ENCODE measurements at regions not wholly inside any gene's neighbourhood (a gene's known extent, or its start where the extent isn't known, plus 50 kb on each side); places are given as distances from the start of the nearest gene placed in this dataset.

- Mint-ChIP-seq H3K27ac (ENCODE audit: unreplicated experiment) (no peak overlapping the region), H3K9me3 (ENCODE audit: low read depth, unreplicated experiment) (no peaks in the 10 kb centered on the region), H3K27me3 (ENCODE audit: unreplicated experiment) (peaks cover 85% of the 10 kb centered on the region), H3K4me1 (ENCODE audit: low read depth, unreplicated experiment) (no peaks in the 10 kb centered on the region), H3K4me3 (ENCODE audit: low read depth, unreplicated experiment) (no peak overlapping the region), H3K36me3 (ENCODE audit: insufficient read depth, unreplicated experiment) (no peaks in the 10 kb centered on the region)
- no TSS peak for BruUV-seq (replicated peaks)
- TF ChIP-seq CTCF (IDR thresholded peaks at IDR 0.05; ENCODE audit: unreplicated experiment), result no peak
- DNase-seq, result no peak
- intact Hi-C loops (cut with micrococcal nuclease; ENCODE audit: unreplicated experiment), result no loop called here
- CTCF ChIA-PET, result no interaction called here
Observed at GRCh38 chr14:22485649-22486048, 103.4 kb downstream of the DAD1 start.

- Mint-ChIP-seq H3K27me3 (ENCODE audit: unreplicated experiment) (peaks cover 85% of the 10 kb centered on the region), H3K27ac (ENCODE audit: unreplicated experiment) (no peak overlapping the region), H3K36me3 (ENCODE audit: insufficient read depth, unreplicated experiment) (no peaks in the 10 kb centered on the region), H3K9me3 (ENCODE audit: low read depth, unreplicated experiment) (no peaks in the 10 kb centered on the region), H3K4me3 (ENCODE audit: low read depth, unreplicated experiment) (no peak overlapping the region), H3K4me1 (ENCODE audit: low read depth, unreplicated experiment) (no peaks in the 10 kb centered on the region)
- CTCF ChIA-PET, result no interaction called here
- no peak for TF ChIP-seq CTCF (IDR thresholded peaks at IDR 0.05; ENCODE audit: unreplicated experiment)
- no TSS peak for BruUV-seq (replicated peaks)
- DNase-seq, result no peak
- intact Hi-C loops (cut with micrococcal nuclease; ENCODE audit: unreplicated experiment), result no loop called here
Observed at GRCh38 chr14:22485178-22485577, 103.8 kb downstream of the DAD1 start.

GRCh38 chr14:22484632-22485031 lies 104.4 kb downstream of the DAD1 start:
- Mint-ChIP-seq H3K27me3 (ENCODE audit: unreplicated experiment) (peaks cover 85% of the 10 kb centered on the region), H3K9me3 (ENCODE audit: low read depth, unreplicated experiment) (no peaks in the 10 kb centered on the region), H3K4me3 (ENCODE audit: low read depth, unreplicated experiment) (no peak overlapping the region), H3K27ac (ENCODE audit: unreplicated experiment) (no peak overlapping the region), H3K36me3 (ENCODE audit: insufficient read depth, unreplicated experiment) (no peaks in the 10 kb centered on the region), H3K4me1 (ENCODE audit: low read depth, unreplicated experiment) (no peaks in the 10 kb centered on the region)
- BruUV-seq (replicated peaks), result no TSS peak
- CTCF ChIA-PET, result no interaction called here
- intact Hi-C loops (cut with micrococcal nuclease; ENCODE audit: unreplicated experiment), result no loop called here
- no peak for TF ChIP-seq CTCF (IDR thresholded peaks at IDR 0.05; ENCODE audit: unreplicated experiment)
- no peak for DNase-seq

GRCh38 chr14:22483863-22484593 lies 105.0 kb downstream of the DAD1 start:
- DNase-seq, result no peak
- no TSS peak for BruUV-seq (replicated peaks)
- TF ChIP-seq CTCF (IDR thresholded peaks at IDR 0.05; ENCODE audit: unreplicated experiment), result no peak
- Mint-ChIP-seq H3K27me3 (ENCODE audit: unreplicated experiment) (peaks cover 85% of the 10 kb centered on the region), H3K4me1 (ENCODE audit: low read depth, unreplicated experiment) (no peaks in the 10 kb centered on the region), H3K36me3 (ENCODE audit: insufficient read depth, unreplicated experiment) (no peaks in the 10 kb centered on the region), H3K4me3 (ENCODE audit: low read depth, unreplicated experiment) (no peak overlapping the region), H3K9me3 (ENCODE audit: low read depth, unreplicated experiment) (no peaks in the 10 kb centered on the region), H3K27ac (ENCODE audit: unreplicated experiment) (no peak overlapping the region)
- CTCF ChIA-PET, result no interaction called here
- intact Hi-C loops (cut with micrococcal nuclease; ENCODE audit: unreplicated experiment), result no loop called here

Data from Calu3 (cell line).